GM21528 (cell line): ENCODE measurements at regions not wholly inside any gene's neighbourhood (a gene's known extent, or its start where the extent isn't known, plus 50 kb on each side); places are given as distances from the start of the nearest gene placed in this dataset.

Experiments used
- ATAC-seq: cut with Tn5 transposase; IDR thresholded peaks from one replicate; pipeline ENCODE4 v1.9.1; 2021; ENCODE audit warnings: mild to moderate bottlenecking, moderate library complexity; ENCODE audit not compliant: unreplicated experiment, low FRiP score

DNA sequence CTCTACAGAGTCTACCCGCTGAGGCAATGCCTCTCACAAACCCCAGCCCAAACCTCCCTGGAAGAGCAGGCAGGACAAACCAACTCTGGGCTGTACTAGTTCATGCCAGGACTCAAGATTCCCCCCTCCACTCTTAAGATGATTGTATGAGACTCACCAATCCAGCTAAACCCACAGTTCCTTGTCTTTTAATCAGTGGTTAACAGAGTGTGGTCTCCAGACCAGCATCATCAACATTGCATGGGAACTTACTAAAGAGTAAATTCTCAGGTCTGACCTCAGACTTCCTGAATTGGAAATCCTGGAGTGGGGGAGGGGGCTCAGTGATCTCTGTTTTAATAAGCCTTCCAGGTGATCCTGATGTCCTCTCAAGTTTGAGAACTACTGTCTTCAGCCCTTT is 240.9 kb downstream of the GAS1 start:
- no peak for ATAC-seq

DNA sequence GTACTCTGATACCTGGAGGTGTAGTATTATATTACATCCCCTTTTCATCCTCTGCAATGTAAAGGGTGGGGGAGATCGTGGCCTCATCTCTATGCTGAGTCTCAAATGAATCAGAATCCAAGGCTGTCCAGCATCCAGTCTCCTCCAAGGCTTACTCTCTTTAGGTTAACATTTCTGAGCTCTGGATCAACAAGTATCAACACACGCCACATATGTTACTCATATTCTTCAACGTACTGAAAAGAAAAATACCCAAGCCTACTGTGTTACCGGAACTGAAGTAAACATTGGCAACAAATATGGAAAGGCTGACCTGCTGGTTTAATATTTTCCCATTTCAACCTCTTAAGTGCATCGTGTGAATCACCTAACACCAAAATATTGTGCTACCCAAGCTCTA is 241.8 kb downstream of the GAS1 start:
- no peak for ATAC-seq

DNA sequence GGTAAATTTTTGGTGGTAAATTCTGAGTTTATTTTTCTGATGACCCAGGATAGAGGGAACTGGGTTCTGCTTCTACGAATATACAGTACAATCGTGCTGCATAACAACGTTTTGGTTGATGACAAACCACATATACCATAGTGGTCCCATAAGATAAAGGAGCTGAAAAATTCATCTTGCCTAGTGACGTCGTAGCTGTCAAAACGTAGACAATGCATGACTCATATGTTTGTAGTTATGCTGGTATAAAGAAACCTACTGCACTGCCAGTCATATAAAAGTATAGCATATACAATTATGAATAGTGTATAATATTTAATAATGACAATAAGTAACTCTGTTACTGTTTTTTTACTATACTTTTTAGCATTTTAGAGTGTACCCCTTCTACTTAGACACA is 244.0 kb downstream of the GAS1 start:
- no peak for ATAC-seq

DNA sequence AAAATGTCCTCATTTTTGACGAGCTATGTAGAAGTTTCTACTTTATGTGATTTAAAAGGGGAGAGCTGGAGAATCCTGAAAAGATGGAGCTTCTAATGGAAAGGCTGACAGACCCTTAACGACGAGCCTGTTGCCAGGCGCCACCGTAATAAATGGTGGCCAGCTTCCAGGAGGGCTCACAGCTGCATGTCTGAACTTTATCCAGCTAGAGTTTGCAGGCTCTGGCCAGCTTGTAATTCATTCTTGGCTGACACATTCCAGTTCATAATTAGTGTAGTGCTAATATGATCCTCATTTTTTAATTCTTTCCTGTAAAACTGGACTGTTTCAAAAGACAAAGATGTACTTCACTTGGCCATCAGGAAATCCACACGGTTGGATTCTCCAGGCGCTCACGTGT is 246.7 kb downstream of the GAS1 start:
- ATAC-seq, result no peak

DNA sequence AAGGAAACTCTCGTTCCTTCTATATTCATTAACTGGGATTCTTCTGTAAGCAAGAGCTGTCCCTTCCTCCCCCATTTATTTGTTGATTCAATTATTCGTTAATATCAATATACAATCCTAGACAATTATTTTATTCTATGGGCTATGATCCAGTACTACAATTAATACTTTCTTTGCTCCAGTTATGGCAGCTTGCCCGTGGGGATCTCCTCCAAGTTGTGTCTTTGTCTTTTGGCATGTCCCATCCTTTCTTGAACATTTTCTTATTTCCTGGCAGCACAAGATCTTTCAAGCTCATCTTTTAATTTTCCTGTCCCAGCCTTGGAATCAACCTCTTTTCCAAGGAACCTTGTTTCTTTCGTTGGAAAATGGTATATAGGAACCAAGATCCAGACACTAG is 249.3 kb downstream of the GAS1 start:
- ATAC-seq, result no peak

DNA sequence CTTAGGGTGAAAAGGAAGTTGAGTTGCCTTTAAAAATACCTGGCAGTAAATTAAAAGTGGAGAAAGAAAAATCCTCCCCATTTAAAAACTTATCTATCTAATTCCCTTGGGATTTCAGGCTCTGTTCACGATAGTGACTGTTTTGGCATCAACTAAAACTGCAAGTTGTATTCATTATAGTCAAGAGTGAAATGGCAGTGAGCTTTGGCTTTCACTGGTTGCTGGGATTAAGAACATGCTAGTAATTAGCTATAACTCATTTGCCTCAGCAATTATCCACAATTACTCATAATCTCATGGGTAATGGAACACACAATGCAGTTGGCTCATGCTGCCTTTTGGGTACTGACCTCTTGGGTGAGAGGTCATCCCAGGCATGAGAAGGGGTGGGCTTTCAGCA is 250.1 kb downstream of the GAS1 start:
- no peak for ATAC-seq

DNA sequence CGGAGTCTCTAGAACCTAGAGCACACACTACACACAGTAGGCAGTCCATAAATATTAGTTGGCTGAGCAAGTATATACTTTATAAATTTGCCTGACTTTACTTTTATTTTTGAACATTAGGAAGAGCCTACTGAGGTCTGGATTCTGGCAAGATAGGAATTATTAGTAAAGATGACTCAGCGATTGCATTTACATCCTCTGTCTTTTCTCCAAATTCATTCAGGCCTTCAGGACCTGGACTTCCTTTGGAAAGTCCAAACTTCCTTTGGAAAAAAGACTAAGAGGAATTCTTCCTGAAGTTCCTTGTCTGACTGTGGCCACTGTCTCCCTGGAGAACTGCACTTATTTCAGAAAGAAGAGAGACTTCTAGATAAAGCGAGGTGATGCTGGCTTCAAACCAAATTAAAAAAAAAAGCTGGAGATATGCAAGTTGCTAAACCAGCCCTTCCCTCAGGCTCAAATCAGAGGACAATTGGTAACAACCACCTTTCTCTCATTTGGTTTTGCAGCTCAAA is 251.3 kb downstream of the GAS1 start:
- no peak for ATAC-seq

DNA sequence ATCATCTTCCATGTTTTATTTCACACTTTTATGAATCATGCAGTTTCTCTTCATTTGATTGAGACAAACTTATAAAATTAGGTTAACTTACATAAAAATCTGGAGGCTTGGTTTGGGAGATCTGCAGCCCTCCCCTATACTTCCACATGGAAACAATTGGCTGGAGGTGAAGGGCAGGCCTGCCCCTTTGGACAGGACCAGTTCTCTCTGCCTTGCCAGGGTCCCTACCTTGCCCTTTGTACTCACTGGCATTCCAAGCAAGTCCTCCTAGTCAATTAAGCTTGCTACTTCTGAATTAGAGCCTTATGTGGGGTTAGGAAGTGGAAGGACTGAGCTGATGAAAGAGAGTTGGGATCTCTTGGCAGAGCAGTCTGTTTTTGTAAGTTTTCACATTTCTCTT is 257.3 kb downstream of the GAS1 start:
- no peak for ATAC-seq

DNA sequence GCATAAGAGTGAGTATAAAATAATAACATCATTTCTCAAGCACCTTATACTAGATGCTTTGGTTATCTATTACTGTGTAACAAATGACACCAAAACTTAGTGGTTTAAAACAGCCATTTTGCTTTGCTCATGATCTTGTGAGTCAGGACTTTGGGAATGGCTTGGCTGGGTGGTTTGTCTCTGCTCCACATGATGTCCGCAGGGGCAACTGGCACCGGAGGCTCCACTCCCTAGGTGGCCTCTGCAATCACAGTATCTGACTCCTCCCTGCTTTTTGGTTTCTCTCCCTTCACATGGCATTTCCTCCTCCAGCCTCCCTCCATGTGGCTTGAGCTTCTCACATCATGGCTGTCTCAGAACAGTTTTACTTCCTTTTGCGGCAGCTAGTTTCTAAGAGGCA is 259.5 kb downstream of the GAS1 start:
- ATAC-seq, result no peak

DNA sequence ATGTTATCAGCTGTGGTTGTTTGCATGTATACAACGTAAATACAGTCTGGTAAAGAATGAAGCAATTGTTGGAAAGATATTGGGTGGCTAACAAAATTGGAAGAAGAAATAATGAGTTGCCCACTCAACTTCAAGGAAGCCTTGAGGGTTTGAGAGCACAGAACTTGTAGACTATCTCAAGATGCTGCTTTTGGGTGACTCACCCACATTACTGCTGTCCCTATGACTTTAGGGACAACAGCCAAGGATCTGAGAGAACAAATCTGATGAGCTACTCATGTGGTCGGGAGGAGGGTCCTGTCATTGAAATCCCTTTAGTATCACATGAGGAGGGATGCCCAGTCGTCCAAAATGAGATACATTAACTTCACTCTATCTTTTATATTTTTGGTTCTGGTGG is 261.8 kb downstream of the GAS1 start:
- no peak for ATAC-seq

DNA sequence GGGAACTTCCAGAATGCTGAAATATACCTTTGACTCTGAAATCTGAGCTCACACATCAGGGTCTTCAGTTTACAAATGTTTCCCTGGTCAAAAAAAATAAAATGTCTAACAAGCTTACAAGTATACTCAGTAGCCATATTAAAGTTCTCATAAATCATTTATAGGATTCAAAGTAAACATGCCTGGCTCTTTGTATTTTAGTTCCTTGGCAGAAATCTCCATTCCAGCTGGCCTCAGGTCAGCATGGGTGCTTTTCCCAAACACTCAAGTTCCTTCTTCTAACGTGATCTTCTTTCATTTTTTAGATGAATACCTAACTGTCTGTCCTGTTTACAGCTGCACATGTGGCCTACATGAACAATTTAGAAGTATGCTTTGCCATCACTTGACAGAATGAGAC is 263.2 kb downstream of the GAS1 start:
- ATAC-seq, result no peak

DNA sequence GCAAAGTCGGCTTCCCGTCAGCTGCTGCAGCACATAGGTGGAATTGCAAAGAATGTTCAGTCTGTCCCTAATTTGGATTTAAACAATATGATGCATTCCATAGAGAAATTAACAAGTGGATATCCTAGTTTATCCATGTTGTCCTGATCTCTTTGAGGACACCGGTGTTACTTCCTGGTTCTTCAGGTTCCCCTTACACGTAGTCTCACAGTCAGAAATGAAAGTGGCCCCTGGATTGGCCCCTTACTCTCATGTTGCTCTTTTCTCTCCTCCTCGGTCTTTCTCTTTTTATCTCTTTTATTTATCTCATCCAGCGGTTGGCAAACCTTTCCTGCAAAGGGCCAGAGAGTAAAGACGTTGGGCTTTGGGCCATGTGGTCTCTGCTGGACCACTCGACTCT is 265.1 kb downstream of the GAS1 start:
- ATAC-seq, result no peak

DNA sequence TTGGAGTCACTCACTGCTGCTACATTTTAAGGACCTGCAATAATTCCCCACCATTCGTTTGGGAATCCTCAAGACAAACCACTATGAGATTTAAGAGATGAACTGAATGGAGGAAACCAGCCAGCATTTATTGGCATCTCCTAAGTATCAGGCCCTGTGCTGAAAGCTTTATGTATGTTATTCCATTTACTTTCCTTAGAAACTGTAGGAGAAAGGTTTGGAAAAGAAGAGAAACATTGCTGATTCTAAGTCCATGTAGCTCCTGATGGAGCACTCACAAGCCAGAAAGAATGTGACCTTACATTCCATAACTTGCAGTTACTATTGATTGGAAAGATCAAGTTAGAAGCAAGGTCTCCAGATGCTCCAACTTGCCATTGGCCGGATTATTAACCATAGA is 267.4 kb downstream of the GAS1 start:
- ATAC-seq, result no peak

DNA sequence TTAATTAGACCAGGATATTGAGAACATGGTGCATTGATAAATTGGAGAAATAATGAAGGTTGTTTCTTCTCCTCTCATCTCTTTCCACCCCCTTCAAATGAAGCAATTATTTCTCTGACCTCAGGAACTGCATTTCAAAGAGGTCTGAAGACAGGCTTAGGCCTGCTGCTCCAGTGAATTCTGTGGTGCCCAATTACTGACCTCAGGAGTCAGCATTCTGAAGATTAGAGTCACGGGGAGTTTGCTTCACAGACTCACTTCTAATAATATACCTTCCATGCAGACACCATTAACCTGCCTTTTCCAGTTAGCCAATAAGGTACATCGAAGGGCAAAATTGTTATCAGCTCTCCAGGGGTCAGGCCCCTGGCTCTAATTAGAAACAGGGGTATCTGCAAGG is 270.9 kb downstream of the GAS1 start:
- ATAC-seq, result no peak

DNA sequence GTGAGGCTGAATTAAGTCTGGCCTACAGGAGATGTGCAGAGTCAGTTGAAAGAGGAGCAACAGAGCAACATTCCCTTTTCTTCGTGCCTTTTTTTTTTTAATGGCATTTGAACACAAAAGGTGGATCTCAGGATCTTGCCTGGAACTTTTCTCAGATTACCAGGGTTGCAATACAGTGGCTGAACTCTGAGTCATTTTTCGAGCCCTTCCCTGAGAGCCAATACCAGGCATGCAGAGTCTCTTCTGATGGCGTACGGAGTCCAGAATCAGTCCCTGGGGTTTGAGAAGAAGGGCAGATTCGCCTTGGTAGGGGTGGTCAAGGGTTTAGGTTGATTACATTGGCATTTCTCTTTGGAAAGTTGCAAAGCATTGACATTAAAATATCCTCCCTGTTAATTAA is 271.5 kb downstream of the GAS1 start:
- no peak for ATAC-seq

DNA sequence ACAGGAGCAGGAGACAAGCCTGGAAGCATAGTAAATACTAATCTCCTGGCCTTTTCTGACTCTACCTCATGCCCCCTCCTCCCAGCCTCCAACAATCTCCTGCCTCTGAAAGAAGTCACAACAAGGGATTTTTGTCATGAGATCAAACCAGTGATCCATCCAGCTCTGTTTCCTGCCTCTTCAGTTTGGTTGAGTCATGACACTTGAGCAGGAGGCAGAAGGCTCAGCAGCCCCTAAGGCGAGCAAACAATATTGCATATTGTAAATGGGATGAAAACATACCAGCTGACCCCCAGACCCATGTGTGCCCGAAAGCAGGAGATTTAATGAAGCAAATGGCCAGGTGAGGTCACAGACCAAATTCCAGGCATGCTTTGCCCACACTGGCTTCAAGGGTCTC is 272.8 kb downstream of the GAS1 start:
- ATAC-seq, result no peak

DNA sequence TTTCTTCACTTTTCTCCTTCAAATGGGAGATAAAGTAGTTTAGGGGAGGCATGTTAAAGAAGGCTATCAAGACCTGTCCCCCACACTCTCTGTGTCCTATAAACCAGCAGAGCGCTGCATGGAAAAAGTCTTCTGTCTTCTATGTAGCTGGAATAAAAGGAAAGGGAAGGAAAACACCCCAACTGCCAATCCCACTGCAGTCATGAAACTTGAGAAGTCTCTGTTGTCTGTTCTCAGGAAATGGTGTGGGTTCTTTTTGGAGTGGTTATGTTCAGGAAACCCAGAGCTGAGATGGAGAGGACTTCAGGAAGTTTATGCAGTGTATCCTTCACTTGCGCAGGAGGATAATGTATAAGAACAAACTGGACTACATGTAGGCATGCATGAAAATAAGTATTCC is 274.3 kb downstream of the GAS1 start:
- ATAC-seq, result no peak

DNA sequence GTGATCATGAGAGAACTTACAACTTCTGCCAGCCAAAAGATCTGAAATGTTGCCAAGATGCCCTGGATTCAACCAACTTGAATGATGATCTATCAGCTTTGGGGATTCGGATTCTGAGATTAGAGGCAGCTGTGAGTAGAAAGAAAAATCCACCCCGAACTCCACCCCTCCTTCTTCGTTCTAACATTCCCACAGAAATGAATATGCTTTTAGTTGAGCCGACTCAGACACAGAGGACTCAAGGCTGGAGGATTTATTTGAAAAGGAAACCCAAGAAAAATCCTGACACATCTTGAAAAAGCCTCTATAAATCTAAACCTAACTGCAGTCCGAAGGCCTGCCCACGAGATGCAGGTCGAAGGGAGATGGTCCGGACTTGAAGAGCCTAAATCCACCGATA is 275.0 kb downstream of the GAS1 start:
- ATAC-seq, result no peak

DNA sequence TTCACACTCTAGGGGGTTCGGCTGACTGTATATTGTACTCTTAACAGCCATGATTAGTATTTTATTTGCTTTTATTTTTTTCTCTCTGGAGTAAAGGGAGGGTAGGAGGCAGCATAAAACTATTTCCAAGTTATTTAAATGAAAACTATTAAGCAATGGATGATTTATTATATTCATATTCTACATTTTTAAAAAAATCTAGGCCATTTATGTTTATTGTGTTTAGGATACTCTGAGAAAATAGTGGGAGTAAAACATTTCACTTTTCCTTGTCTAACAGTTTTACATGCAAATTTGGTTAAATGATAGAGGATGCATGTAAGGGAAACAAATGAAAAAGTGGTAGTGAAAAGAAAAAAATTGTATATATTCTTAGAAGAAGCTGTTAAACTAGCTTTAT is 276.3 kb downstream of the GAS1 start:
- ATAC-seq, result no peak

DNA sequence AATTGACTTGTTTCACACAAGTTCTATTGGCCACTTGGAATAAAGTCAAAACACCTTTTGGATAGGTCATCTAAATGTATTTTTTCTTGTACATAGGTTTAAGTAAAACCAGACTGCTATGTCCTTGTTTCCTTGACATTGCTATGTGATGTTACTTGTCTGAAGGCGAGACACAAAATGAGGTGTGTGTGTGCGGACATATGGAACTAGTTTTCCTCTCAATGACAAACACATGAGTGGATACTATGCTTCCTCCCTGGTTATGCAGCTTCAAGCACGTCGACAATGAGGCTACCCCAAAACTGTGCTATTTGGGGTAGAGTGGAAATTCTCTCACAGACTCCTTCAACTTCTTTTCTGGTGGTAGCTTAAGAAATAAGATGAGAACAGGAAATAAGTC is 276.8 kb downstream of the GAS1 start:
- no peak for ATAC-seq

DNA sequence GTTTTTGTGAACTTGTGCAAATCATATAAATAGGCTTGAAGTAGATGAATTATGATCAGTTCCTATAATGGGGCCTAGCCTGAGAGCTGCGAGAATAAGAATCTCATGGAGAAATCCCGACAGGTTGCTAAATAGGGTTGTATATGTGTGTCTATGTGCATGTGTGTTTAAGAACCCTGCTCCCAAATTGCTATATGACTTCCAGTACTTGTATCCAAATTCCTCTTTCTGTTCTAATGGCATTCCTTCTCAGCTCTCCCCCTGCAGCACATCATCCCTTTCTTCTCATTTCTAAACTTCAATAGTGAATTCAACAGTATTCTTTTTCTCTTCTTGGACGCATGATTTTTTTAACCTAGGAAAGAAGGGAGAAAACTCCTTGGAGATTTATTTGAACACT is 277.2 kb downstream of the GAS1 start:
- ATAC-seq, result no peak

DNA sequence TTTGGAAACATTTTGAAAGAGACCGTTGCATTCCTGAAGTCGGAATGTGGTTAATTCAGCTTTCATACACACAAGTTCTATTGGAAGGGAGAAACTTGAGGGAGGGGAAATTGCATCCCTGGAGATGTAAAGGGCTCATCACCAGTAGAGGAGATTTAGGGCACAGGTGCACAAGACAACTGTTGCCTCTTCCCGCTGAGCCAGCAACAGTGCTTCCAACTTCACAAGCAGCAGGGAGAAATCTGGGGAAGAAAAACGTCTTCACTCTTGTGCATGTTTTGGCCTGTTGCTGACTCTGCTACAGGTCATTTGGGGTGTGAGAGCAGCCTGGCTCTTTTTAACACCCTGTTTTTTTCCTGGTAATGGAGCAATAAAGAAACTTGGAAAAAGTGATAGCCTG is 277.9 kb downstream of the GAS1 start:
- no peak for ATAC-seq

DNA sequence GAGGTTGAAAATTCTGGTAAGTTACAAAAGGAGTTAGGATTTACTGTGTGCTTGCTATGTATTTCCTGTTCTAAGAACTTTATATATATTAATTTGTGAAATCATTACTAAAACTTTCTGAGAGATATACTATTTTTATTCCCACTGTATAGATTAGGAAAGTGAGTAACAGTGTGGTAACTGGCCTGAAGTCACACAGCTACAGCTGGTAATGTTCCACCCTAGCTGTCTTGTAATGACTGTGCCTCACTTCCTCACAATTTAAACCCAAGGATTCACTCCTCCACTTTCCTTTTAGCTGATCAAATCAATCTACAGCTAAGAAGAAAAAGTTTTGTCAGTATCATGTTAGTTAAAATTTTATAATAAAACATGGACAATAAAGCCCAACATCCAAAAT is 278.8 kb downstream of the GAS1 start:
- no peak for ATAC-seq

DNA sequence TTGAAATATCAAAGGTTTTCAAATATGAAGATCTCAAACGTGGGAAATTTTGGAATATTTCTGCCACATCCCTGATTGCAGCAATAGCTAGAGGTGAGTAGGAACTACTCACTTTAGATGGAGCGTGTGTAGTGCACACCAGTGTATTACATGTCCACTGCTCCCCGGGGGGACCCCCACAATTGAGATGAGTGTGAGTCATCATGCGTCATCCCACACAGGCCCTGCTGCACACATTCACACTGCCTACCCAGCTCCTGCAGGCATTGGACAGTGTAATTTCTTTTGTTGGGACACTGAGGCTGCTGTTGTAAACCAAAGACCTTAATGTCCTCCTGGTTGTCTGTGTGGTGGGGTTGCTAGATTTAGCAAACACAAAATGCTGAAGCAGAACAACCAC is 280.0 kb downstream of the GAS1 start:
- no peak for ATAC-seq
